Suppressor macrophage treated with lipopolysaccharide for 4 hours (primary cell): ENCODE measurements at regions not wholly inside any gene's neighbourhood (a gene's known extent, or its start where the extent isn't known, plus 50 kb on each side); places are given as distances from the start of the nearest gene placed in this dataset.

Experiments used
- DNase-seq: peaks from one replicate; pipeline ENCODE4 v3.0.0-alpha.2; 2020

DNA sequence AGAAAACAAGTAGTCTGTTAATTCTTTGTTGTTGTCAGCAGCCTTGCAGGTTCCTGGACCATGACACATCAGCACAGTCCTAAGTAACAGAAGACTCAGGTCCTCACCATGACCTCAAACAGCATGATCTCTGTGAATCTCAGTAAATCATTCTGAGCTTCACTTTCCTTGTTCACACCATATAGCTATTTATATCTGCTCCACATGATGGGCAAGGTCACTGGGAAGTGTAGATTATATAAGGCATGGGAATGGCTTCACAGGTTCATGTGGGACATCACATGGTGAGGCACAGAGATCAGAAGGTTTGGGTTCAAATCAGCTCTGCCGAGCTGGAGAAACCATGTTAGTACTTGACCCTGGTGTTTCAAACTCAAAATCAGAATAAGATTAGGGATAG is 245.4 kb upstream of the SPTLC3 start:
- DNase-seq: no peak

- no peak for DNase-seq
Measured at GRCh38 chr20:12764053-12764452, 244.7 kb upstream of the SPTLC3 start.

GRCh38 chr20:12764851-12765250 is 243.9 kb upstream of the SPTLC3 start:
- no peak for DNase-seq

GRCh38 chr20:12773936-12774335 is 234.8 kb upstream of the SPTLC3 start:
- no peak for DNase-seq

DNA sequence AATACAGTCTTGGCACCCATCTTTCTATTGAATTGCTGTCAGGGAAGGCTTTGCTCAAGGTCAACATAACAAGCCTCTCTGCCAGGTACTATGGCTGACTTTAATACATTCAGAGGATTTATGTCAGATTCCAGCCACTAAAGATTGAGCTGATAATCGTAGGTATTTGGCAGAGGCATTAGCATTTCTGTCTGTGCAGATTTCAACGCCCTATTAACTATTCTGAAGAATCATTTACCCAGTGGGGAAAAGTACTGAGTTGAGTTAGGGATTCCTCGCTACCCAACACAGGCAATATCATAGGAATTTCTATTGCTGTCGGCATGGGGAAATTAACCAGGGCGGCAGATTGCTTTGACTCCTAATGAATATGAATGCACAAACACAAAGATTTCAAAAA is 233.7 kb upstream of the SPTLC3 start:
- no peak for DNase-seq

- DNase-seq: no peak
Measured at GRCh38 chr20:12777016-12777415, 231.8 kb upstream of the SPTLC3 start.

DNA sequence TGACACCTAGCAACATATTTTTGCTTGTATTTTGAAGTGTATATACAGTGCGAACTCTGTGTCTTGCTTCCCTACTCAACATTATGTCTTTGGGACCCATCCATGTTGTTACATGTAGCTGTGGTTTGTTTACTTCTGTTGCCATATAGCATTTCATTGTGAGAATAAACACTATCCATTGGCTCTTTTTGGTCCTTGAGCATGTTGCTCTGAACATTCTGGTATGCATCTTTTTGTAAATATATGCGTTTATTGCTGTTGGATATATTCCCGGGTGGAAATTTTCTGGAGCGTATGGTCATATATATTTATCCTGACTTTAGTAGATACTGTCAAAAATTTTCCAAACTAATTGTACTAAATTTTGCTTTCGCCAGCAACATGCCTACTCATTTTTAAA is 222.5 kb upstream of the SPTLC3 start:
- no peak for DNase-seq

DNA sequence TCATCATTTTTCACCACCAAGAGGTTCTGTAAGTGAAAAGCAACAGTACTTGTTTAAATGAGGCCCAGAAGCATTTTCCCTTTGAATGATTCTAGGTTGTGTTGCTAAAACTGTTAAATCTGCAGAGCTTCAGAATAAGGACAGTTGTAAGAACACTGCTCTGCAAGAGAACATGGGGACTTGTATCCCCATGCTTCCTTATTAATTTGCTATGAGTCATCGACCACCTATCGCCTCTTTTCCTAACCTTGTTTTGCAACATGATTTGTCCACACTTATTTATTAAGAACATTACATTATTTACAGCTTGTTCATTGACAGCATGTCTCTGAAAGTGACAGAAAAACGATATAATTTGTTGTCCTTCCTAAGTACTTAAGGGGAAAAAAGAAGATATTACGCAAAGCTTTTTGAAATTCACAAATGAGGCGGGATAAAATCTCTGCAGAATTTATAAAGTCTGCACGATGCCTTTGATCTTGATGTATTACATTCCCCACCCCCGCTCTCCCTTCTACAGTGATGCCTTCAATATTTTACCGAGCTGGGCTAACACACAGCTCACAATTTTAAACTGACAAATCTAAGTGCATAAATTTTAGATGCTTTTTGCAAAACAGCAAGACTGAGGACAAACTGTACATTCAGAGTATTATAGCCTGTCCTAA is 220.0 kb upstream of the SPTLC3 start:
- no peak for DNase-seq

GRCh38 chr20:12790859-12791258 is 217.9 kb upstream of the SPTLC3 start:
- no peak for DNase-seq

- no peak for DNase-seq
Measured at GRCh38 chr20:12798286-12798685, 210.5 kb upstream of the SPTLC3 start.

DNA sequence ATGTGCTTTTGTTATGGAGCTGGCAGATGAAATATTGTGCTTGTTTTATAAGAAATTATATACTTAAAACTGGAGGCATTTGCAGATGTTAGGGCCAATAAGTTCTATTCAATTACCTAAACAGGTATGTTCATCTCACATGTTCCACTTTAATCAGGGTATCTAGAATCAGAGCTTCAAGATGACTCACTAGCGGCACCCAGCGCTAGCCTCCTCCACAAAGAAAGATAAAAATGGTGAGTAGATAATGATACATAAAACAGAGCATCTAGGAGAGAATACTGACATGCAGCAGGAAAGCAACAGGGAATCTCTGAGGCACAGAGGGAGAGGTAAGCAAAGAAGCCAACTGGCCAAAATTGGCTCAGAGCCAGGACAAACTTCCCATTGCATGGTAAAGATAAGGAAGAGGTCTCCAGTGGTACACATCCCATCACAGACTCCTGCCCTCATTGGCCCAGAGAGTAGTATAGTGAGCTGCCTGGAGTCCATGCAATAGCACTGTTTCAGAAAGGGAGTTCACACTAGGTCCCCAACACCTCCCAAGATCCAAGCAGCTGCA is 200.7 kb upstream of the SPTLC3 start:
- DNase-seq: no peak

DNA sequence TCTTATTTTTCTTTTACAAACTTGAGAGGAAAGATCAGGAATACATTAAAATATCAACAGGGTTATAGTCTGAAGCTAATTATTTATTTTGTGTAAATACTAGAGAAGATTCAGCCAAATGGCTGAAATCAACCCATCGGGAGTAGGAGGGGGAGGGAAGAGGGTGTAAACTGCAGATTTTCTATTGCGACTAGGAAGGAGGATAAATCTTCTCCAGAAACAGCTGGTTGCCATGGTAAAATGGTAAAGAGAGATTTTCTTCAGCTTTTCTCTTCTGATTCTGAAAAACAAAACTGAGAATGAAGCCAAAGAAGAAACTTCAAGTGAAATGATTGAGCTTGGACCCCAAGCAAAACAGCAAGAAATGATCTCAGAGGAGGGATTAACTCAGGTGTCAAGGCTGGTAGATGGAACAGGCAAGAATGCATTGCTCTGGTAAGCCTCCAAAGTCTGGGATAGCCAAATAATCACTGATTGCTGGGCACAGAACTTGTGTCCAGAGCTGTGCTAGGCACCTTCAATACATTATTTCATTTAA is 193.5 kb upstream of the SPTLC3 start:
- no peak for DNase-seq

- DNase-seq: no peak
Measured at GRCh38 chr20:12815778-12816408, 192.9 kb upstream of the SPTLC3 start.

- no peak for DNase-seq
Measured at GRCh38 chr20:12821249-12821648, 187.5 kb upstream of the SPTLC3 start.

DNA sequence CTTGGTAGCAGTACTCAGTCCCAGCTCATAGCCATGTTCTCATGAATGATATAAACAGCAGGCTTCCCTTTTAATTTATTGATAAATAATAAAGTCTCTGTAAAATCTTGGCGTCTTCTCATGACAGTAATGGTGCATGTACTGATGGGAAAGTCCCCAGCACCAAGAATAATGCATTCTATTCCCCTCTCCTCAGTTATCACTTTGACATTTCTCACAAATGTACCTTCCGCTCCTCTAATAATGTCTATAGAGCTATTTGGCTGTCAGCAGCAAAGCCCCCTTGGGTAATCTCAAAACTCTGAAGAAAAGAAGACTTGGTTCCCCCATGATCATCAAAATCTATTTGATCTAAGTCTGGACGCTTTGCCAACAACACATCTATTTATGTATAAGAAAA is 185.0 kb upstream of the SPTLC3 start:
- no peak for DNase-seq

DNA sequence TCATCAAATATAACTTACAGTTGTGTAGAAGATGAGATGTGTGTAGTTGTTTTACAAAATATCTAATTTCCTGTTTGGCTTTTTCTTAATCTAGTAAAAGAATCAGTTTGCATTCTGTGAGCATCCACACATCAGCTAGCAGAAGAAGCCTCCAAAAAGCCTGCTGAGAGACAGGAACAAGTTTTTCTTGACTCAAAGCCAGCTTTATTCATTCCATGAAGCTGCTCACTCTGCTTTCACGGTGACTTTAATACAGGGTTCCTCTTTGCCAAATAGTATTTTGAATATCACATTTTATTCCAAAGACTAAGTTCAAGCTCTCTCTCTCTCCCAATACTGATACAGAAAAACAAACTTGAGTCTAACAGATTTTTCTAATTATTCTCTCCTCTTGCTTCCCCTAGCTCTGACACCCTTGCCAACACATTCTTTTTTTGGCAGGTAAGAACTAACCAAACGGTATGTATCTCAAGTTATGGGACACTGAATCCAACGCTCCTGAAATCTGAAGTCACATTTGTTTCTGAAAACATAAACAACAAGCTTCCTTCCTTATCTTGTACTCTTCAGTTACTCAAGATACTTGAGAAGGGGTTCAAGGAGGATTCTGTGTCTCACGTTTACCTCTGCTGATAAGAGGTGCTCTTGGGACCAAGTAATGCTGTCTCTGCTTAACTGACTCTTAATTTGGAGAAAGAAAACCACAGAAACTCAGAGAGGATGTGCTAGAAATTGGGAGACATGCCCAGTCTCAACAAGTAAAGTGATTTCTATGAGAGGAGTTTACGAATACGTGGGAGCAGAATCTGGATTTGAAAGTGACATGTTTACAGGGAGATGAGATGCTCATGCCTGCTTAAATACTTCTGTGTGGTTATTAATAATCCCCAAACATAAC is 184.2 kb upstream of the SPTLC3 start:
- no peak for DNase-seq

- no peak for DNase-seq
Measured at GRCh38 chr20:12825226-12825595, 183.6 kb upstream of the SPTLC3 start.

DNA sequence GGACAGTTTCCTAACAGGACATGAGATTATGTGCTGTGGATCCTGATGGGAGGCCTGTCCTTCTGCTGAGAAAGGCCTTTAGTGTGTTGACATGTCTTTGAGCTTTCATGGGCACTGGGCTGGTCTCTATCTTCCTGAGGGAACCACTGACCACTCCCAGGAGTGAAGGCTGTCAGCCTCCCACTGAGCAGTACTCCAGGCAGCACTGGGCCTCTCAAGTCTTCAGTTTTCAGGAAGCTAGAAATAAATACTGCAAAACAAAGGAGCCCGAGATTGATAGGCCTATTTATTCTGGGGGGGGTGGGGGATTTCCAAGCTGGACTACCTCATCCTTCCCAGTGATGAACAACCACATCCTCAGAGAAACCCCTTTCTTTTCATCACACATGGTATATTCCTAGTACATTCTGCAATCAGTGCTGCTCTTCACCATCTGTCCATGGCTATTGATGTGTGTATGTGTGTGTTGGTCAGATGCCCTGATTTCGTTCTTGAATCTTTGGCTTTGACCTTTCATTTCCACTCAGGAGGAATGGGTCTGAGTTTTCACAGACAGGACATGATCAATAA is 180.9 kb upstream of the SPTLC3 start:
- DNase-seq: no peak

DNA sequence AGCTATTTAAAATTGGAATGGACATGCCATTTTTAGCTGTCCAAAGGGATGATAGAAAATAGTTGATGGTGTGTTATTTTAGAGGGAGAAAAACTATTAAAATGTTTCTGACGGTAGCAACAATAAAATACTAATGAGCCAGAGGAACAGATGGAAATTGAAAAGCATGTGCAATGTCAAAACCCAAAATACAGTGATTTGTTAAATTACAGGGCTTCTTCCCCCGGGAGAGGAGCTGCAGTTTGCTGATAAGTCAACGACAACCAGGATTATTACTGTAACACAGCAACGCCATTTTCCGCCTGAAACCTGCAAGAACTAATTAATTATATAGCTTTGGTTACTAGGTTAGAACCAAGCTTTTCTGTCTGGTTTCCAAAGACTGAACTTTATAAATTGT is 179.6 kb upstream of the SPTLC3 start:
- no peak for DNase-seq

GRCh38 chr20:12833861-12834260 is 174.9 kb upstream of the SPTLC3 start:
- DNase-seq: no peak

- DNase-seq: no peak
Measured at GRCh38 chr20:12835999-12836398, 172.8 kb upstream of the SPTLC3 start.

- DNase-seq: no peak
Measured at GRCh38 chr20:12837646-12838045, 171.1 kb upstream of the SPTLC3 start.

- DNase-seq: no peak
Measured at GRCh38 chr20:12838261-12838866, 170.4 kb upstream of the SPTLC3 start.
